Neural progenitor cell (in vitro differentiated cells): ENCODE measurements at regions not wholly inside any gene's neighbourhood (a gene's known extent, or its start where the extent isn't known, plus 50 kb on each side); places are given as distances from the start of the nearest gene placed in this dataset.

Experiments used
- CTCF ChIP-seq: fragments of 200-600 bp; sonication (generic); IDR thresholded peaks from 2 replicates; pipeline ENCODE4 v1.5.1; 2017; ENCODE audit warnings: antibody characterized with exemption, mild to moderate bottlenecking
- EZH2 ChIP-seq: fragments of 200-600 bp; sonication (generic); IDR thresholded peaks from 2 replicates; pipeline ENCODE4 v1.6.1; 2017; ENCODE audit warnings: antibody characterized with exemption, mild to moderate bottlenecking, moderate library complexity
- EZH2phosphoT487 ChIP-seq: fragments of 200-600 bp; sonication (generic); IDR thresholded peaks from 2 replicates; pipeline ENCODE4 v1.6.1; 2017; ENCODE audit warnings: antibody characterized with exemption

GRCh38 chr10:29394321-29394932, 105.6 kb downstream of the LYZL1 start:
- TF ChIP-seq CTCF (no peak), EZH2 (no peak), EZH2phosphoT487 (no peak)
